ENCODE measurements at regions not wholly inside any gene's neighbourhood (a gene's known extent, or its start where the extent isn't known, plus 50 kb on each side); places are given as distances from the start of the nearest gene placed in this dataset.

- H3K27me3 Mint-ChIP-seq: no peaks in the 10 kb centered on the region
- POLR2A ChIA-PET: no interaction called here
- H3K27ac Mint-ChIP-seq: no peak overlapping the region
- peaks cover 19% of the 10 kb centered on the region for H3K9me3 Mint-ChIP-seq
- no peaks in the 10 kb centered on the region for H3K4me1 Mint-ChIP-seq
- H3K36me3 Mint-ChIP-seq (ENCODE audit: low read depth): peaks cover 17% of the 10 kb centered on the region
- no peak for DNase-seq
- H3K4me3 Mint-ChIP-seq: no peak overlapping the region
- CTCF ChIA-PET: no interaction called here
Observed at GRCh38 chr3:106540743-106541142, 671.9 kb upstream of the CBLB start.

DNA sequence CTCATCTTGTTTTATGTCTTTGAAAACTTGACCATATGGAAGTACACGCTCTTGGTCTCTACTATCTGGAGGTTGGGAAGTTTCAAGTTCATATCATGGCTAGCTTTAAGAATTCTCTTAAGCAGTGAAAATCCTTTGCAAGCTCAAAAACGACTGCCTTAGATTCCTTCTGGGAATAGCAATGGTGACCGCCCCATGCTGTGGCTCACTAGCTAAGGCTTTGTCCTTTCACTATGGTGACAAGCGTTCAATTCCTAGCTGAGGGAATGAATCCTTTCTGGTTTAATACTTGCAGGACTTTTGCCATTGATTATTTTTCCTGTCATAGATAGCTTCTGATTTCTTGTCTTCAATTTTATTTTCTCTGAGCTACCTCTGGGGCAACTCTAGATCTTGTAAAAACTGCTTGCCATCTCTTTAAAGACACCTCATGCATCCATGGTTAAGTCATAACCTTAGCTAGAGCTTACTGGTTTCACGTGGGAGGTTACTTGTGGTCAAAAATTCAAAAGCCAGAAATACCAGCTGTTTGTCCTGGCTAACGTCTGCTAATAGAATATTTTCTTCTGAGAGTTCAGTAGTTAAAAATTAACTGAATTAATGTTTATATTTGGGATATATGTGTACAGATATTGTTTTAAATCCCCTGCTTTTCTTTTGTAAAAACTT is 673.4 kb upstream of the CBLB start:
- no peak for DNase-seq
- Mint-ChIP-seq H3K27ac (no peak overlapping the region), H3K4me1 (no peaks in the 10 kb centered on the region), H3K36me3 (ENCODE audit: low read depth) (peaks cover 14% of the 10 kb centered on the region), H3K4me3 (no peak overlapping the region), H3K27me3 (no peaks in the 10 kb centered on the region), H3K9me3 (peaks cover 23% of the 10 kb centered on the region)
- POLR2A ChIA-PET: no interaction called here
- CTCF ChIA-PET: no interaction called here

GRCh38 chr3:106552351-106553043 is 683.7 kb upstream of the CBLB start:
- ChIA-PET CTCF (no interaction called here), POLR2A (no interaction called here)
- Mint-ChIP-seq H3K27me3 (no peaks in the 10 kb centered on the region), H3K9me3 (peaks cover 18% of the 10 kb centered on the region), H3K4me3 (no peak overlapping the region), H3K4me1 (no peaks in the 10 kb centered on the region), H3K36me3 (ENCODE audit: low read depth) (no peaks in the 10 kb centered on the region), H3K27ac (no peak overlapping the region)
- DNase-seq: no peak

- no peaks in the 10 kb centered on the region for H3K27me3 Mint-ChIP-seq
- POLR2A ChIA-PET: no interaction called here
- H3K4me1 Mint-ChIP-seq: peaks cover 2% of the 10 kb centered on the region
- no peak overlapping the region for H3K4me3 Mint-ChIP-seq
- no peaks in the 10 kb centered on the region for H3K36me3 Mint-ChIP-seq (ENCODE audit: low read depth)
- H3K9me3 Mint-ChIP-seq: no peaks in the 10 kb centered on the region
- CTCF ChIA-PET: no interaction called here
- DNase-seq: no peak
- H3K27ac Mint-ChIP-seq: no peak overlapping the region
Observed at GRCh38 chr3:106560451-106560966, 691.7 kb upstream of the CBLB start.

DNA sequence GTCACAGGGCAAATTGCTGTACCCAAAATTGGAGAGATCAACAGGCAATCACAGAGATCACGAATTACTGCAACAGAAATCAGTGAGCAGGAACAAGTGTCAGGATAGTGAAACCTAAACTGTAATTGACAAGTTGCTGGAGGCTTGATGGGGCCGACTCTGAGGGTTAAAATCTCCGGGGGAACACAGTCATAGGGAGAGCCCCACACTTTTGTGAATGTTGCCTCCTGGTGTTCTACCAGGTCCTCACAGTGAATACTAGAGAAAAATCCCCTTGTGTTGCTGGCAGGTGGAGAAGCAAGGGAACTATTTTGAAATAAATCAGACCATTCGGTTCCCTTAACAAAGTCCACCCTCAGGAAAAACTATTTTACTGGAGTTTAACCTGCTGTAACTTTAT is 697.5 kb upstream of the CBLB start:
- no peak overlapping the region for H3K4me3 Mint-ChIP-seq
- no peaks in the 10 kb centered on the region for H3K27me3 Mint-ChIP-seq
- H3K4me1 Mint-ChIP-seq: peaks cover 2% of the 10 kb centered on the region
- H3K9me3 Mint-ChIP-seq: no peaks in the 10 kb centered on the region
- CTCF ChIA-PET: no interaction called here
- H3K27ac Mint-ChIP-seq: no peak overlapping the region
- DNase-seq: no peak
- H3K36me3 Mint-ChIP-seq (ENCODE audit: low read depth): no peaks in the 10 kb centered on the region
- POLR2A ChIA-PET: no interaction called here

DNA sequence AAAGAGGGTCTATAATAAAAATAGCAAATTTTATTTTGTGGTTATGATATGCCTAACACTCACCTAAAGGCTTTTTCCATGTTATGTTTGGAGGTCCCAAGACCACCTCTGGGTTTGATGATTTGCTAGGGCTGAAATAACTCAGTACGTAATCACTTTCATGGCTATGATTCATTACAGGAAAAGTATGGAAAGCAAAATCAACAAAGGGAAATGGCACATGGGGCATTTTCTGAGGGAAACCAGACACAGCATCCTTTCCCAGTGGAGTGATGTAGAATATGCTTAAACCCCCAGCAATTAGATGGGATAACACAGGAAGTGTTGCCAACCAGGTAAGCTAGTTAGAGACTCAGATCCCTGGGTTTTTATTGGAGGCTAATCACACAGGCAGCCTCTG is 701.6 kb upstream of the CBLB start:
- H3K27ac Mint-ChIP-seq: no peak overlapping the region
- no peak for DNase-seq
- no peaks in the 10 kb centered on the region for H3K9me3 Mint-ChIP-seq
- H3K36me3 Mint-ChIP-seq (ENCODE audit: low read depth): no peaks in the 10 kb centered on the region
- peaks cover 2% of the 10 kb centered on the region for H3K4me1 Mint-ChIP-seq
- H3K27me3 Mint-ChIP-seq: no peaks in the 10 kb centered on the region
- POLR2A ChIA-PET: no interaction called here
- CTCF ChIA-PET: no interaction called here
- H3K4me3 Mint-ChIP-seq: no peak overlapping the region

DNA sequence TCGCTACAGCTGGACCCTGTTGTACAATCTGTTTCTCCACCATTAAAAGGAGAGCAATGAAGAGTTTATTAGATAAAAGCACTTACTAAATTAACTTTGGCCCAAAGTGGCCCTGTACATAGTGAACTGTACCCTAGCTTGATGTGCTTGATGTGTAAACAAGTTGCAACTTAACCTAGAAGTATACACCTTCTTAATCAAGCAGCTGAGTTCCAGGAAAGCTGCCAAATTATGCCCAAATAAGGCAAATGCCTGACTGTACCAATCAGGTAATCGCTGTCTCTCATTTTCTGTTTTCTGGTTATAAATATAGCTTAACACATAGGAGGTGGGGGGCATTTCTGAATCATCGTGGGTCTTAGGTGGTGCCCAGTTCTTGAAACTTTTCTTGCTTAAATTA is 704.8 kb upstream of the CBLB start:
- CTCF ChIA-PET: no interaction called here
- Mint-ChIP-seq H3K27ac (no peak overlapping the region), H3K36me3 (ENCODE audit: low read depth) (no peaks in the 10 kb centered on the region), H3K27me3 (no peaks in the 10 kb centered on the region), H3K9me3 (no peaks in the 10 kb centered on the region), H3K4me1 (no peaks in the 10 kb centered on the region), H3K4me3 (no peak overlapping the region)
- POLR2A ChIA-PET: no interaction called here
- DNase-seq: no peak

GRCh38 chr3:106575029-106575428 is 706.2 kb upstream of the CBLB start:
- no peak overlapping the region for H3K4me3 Mint-ChIP-seq
- H3K27me3 Mint-ChIP-seq: no peaks in the 10 kb centered on the region
- H3K9me3 Mint-ChIP-seq: no peaks in the 10 kb centered on the region
- H3K36me3 Mint-ChIP-seq (ENCODE audit: low read depth): peaks cover 3% of the 10 kb centered on the region
- CTCF ChIA-PET: interaction anchor here (1.2 kb wide), 1 partner anchor 9 kb away, joined by 3 read pairs; no protein-coding TSS in a partner anchor
- no peak overlapping the region for H3K27ac Mint-ChIP-seq
- POLR2A ChIA-PET: interaction anchor here (0.7 kb wide), 1 partner anchor 13 kb away, joined by 3 read pairs; no protein-coding TSS in a partner anchor
- H3K4me1 Mint-ChIP-seq: no peaks in the 10 kb centered on the region
- DNase-seq: no peak

DNA sequence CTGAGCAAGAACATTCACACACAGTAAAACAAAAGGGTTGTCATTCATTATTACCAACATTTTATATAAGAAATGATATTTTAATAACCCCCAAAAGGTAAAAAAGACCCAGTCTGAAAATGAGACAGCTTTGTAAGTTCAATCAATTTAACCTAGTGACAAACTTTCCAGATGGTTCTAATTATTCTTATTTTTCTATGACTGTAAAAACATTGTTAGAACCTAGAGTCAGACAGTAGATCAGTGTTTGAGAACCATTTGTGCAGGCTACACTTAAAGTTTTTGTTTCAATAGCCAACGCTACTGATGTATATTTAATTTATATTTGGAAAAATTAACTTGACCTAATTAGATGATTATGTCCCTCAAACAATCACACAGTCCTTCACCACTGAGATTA is 708.4 kb upstream of the CBLB start:
- Mint-ChIP-seq H3K27me3 (no peaks in the 10 kb centered on the region), H3K4me3 (no peak overlapping the region), H3K9me3 (no peaks in the 10 kb centered on the region), H3K27ac (no peak overlapping the region), H3K4me1 (no peaks in the 10 kb centered on the region), H3K36me3 (ENCODE audit: low read depth) (peaks cover 3% of the 10 kb centered on the region)
- CTCF ChIA-PET: no interaction called here
- no peak for DNase-seq
- POLR2A ChIA-PET: no interaction called here

DNA sequence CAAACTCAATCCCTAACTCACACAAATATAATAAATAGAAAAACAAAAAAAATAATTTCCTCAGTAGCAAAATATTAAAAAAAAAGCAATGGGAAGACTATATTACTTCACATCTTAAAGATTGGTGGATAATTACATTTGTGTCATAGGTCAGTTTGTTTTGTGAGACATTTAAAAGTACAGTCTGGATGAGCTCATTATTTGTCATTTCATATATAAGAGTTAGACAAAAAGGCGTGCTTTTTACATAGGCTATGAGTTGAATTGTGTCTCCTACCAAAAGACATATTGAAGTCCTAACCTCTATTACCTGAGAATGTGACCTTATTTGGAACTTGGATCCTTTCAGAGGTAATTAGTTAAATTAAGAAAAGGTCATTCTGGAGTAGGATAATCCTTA is 710.1 kb upstream of the CBLB start:
- Mint-ChIP-seq H3K36me3 (ENCODE audit: low read depth) (peaks cover 3% of the 10 kb centered on the region), H3K4me3 (no peak overlapping the region), H3K27ac (no peak overlapping the region), H3K27me3 (no peaks in the 10 kb centered on the region), H3K9me3 (no peaks in the 10 kb centered on the region), H3K4me1 (no peaks in the 10 kb centered on the region)
- no peak for DNase-seq
- ChIA-PET POLR2A (no interaction called here), CTCF (interaction anchor here (0.6 kb wide), 1 partner anchor 523 kb away, joined by 4 read pairs; no protein-coding TSS in a partner anchor)

- peaks cover 3% of the 10 kb centered on the region for H3K36me3 Mint-ChIP-seq (ENCODE audit: low read depth)
- H3K4me3 Mint-ChIP-seq: no peak overlapping the region
- H3K27ac Mint-ChIP-seq: no peak overlapping the region
- DNase-seq: no peak
- H3K27me3 Mint-ChIP-seq: no peaks in the 10 kb centered on the region
- ChIA-PET POLR2A (no interaction called here), CTCF (no interaction called here)
- H3K9me3 Mint-ChIP-seq: no peaks in the 10 kb centered on the region
- H3K4me1 Mint-ChIP-seq: no peaks in the 10 kb centered on the region
Observed at GRCh38 chr3:106582151-106582550, 713.3 kb upstream of the CBLB start.

GRCh38 chr3:106587551-106587950 is 718.7 kb upstream of the CBLB start:
- H3K27ac Mint-ChIP-seq: no peak overlapping the region
- no peaks in the 10 kb centered on the region for H3K27me3 Mint-ChIP-seq
- H3K4me3 Mint-ChIP-seq: no peak overlapping the region
- peaks cover 5% of the 10 kb centered on the region for H3K9me3 Mint-ChIP-seq
- H3K4me1 Mint-ChIP-seq: peaks cover 1% of the 10 kb centered on the region
- H3K36me3 Mint-ChIP-seq (ENCODE audit: low read depth): no peaks in the 10 kb centered on the region
- CTCF ChIA-PET: no interaction called here
- DNase-seq: no peak
- POLR2A ChIA-PET: no interaction called here

GRCh38 chr3:106588739-106589138 is 719.9 kb upstream of the CBLB start:
- H3K4me1 Mint-ChIP-seq: peaks cover 1% of the 10 kb centered on the region
- no peak overlapping the region for H3K27ac Mint-ChIP-seq
- H3K36me3 Mint-ChIP-seq (ENCODE audit: low read depth): no peaks in the 10 kb centered on the region
- no peak overlapping the region for H3K4me3 Mint-ChIP-seq
- peaks cover 5% of the 10 kb centered on the region for H3K9me3 Mint-ChIP-seq
- POLR2A ChIA-PET: no interaction called here
- CTCF ChIA-PET: no interaction called here
- DNase-seq: no peak
- no peaks in the 10 kb centered on the region for H3K27me3 Mint-ChIP-seq

DNA sequence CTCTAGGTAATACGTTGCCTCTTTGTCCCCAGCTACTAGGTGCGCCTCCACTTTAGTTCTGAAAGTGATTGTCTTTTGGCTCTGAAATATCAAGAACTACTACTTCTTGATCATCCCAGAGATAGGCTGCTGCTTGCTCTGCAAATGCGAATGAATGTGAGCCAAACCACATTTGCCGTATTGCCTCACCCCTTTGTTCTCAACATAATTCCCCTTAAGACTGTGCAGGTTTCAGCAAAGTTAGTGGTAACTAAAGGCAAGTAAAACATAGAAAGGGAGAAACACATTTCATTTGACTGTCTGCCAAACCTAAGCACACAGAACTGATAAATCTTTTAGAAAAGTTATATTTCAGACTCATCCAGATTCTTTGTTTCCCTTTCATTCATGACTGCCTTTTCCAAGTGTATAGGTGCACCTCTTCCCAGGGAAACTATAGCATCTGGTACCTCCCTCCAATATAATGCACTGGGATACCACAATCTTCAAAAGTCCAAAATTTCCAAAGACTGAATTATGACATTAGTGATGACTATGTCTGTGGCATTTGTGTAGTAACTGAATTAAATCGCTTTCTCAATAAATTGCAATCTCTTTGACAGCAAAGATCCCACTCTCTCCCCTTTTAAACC is 720.6 kb upstream of the CBLB start:
- ChIA-PET CTCF (no interaction called here), POLR2A (no interaction called here)
- Mint-ChIP-seq H3K27ac (no peak overlapping the region), H3K9me3 (peaks cover 5% of the 10 kb centered on the region), H3K27me3 (no peaks in the 10 kb centered on the region), H3K4me3 (no peak overlapping the region), H3K4me1 (peaks cover 1% of the 10 kb centered on the region), H3K36me3 (ENCODE audit: low read depth) (no peaks in the 10 kb centered on the region)
- DNase-seq: no peak

All from activated CD4-positive, alpha-beta memory T cell treated with anti-CD3 and anti-CD28 coated beads, Interleukin-2, amount 10 ng/mL, durations not matched to agents 7 days and 5 days (primary cell).